ENCODE measurements at regions not wholly inside any gene's neighbourhood (a gene's known extent, or its start where the extent isn't known, plus 50 kb on each side); places are given as distances from the start of the nearest gene placed in this dataset.

- TF ChIP-seq ZNF274 (IDR thresholded peaks at IDR 0.05; ENCODE audit: low read depth, low read length) (no peak), ATF3 (IDR thresholded peaks at IDR 0.05) (no peak), EZH2phosphoT487 (IDR thresholded peaks at IDR 0.05; ENCODE audit: borderline replicate concordance) (no peak), CTCF (IDR thresholded peaks at IDR 0.05 in 2 of 3, conservative IDR thresholded peaks at IDR 0.05 in 1 of 3; ENCODE audit: borderline replicate concordance in 1 of 3, insufficient read depth in 1 of 3, low read depth in 2 of 3, low read length in 2 of 3) (no peak)
Measured at GRCh38 chr18:46318356-46318755, 214.2 kb downstream of the HAUS1 start.

Measured in HCT116 (cell line).